Upper lobe of left lung (tissue), 4 donors: ENCODE measurements at regions not wholly inside any gene's neighbourhood (a gene's known extent, or its start where the extent isn't known, plus 50 kb on each side); places are given as distances from the start of the nearest gene placed in this dataset.
"Not testable (repeated sequence)": the region's sequence is repeated elsewhere in the genome, so short reads cannot be mapped to it uniquely, and the experiment has no call there.

Source experiments
- CTCF ChIP-seq, 6 experiments: fragments of 450-650 bp in 4 of 6; fragments of 200-600 bp in 2 of 6; sonication (generic) in 2 of 6; IDR thresholded peaks; one replicate each; pipeline ENCODE4 v1.5.1; 2016 to 2019; ENCODE audit warnings: antibody characterized with exemption in 6 of 6
- POLR2AphosphoS5 ChIP-seq, 2 donors: sonication (generic); formaldehyde crosslinking; IDR thresholded peaks; one replicate each; pipeline ENCODE4 v1.5.1; 2017; ENCODE audit warnings: antibody characterized with exemption in 2 of 2

- not testable (repeated sequence) for TF ChIP-seq POLR2AphosphoS5, CTCF (IDR thresholded peaks at IDR 0.05)
Observed at GRCh38 chr2:90224767-90225166, 1533.3 kb downstream of the RPIA start.
